Progenitor cell of endocrine pancreas (in vitro differentiated cells): ENCODE measurements at regions not wholly inside any gene's neighbourhood (a gene's known extent, or its start where the extent isn't known, plus 50 kb on each side); places are given as distances from the start of the nearest gene placed in this dataset.

Experiments
- DNase-seq: peaks from one replicate; pipeline ENCODE4 v3.0.0; 2021; ENCODE audit warnings: low spot score; ENCODE audit not compliant: unreplicated experiment
- H3K27ac Mint-ChIP-seq: 2 replicates; pipeline ENCODE4 v1.8.0; 2021; ENCODE audit warnings: mild to moderate bottlenecking, moderate library complexity, mixed read lengths
- H3K27me3 Mint-ChIP-seq: 2 replicates; pipeline ENCODE4 v1.8.0; 2021; ENCODE audit warnings: mixed read lengths
- H3K36me3 Mint-ChIP-seq: 2 replicates; pipeline ENCODE4 v1.8.0; 2022; ENCODE audit warnings: mixed read lengths; ENCODE audit not compliant: insufficient read depth
- H3K4me1 Mint-ChIP-seq: 2 replicates; pipeline ENCODE4 v1.8.0; 2021; ENCODE audit warnings: low read depth, mixed read lengths
- H3K4me3 Mint-ChIP-seq: 2 replicates; pipeline ENCODE4 v1.8.0; 2021; ENCODE audit warnings: low read depth, mild to moderate bottlenecking, moderate library complexity, mixed read lengths
- H3K9me3 Mint-ChIP-seq: 2 replicates; pipeline ENCODE4 v1.8.0; 2021; ENCODE audit warnings: low read depth, mixed read lengths
- CTCF ChIP-seq: fragments of 200-600 bp; sonication (generic); IDR thresholded peaks from one replicate; pipeline ENCODE4 v1.5.0; 2021; ENCODE audit warnings: antibody characterized with exemption, mild to moderate bottlenecking; ENCODE audit not compliant: unreplicated experiment

DNA sequence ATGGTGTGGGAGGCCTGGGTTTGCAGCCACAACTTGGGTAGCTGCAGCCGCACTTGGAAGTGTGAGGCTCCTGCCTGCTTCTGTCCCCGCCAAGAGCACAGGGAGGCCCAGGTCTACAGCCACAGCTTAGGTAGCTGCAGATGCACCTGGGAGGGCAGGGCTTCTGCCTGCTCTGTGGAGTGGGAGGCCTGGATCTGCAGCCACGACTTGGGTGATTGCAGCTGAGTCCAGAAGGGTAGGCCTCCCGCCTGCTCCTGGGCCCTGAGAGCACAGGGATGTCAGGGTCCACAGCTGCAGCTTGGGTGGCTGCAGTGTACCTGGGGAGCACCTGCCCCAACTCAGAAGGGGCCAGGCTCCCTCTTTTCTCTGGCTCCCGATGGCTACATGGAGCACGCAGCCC is 287.3 kb downstream of the AEBP2 start:
- no peak overlapping the region for H3K27ac Mint-ChIP-seq
- no peaks in the 10 kb centered on the region for H3K4me1 Mint-ChIP-seq
- peaks cover 9% of the 10 kb centered on the region for H3K9me3 Mint-ChIP-seq
- H3K27me3 Mint-ChIP-seq = no peaks in the 10 kb centered on the region
- H3K4me3 Mint-ChIP-seq = no peak overlapping the region
- no peak for DNase-seq
- H3K36me3 Mint-ChIP-seq = no peaks in the 10 kb centered on the region
- no peak for TF ChIP-seq CTCF

DNA sequence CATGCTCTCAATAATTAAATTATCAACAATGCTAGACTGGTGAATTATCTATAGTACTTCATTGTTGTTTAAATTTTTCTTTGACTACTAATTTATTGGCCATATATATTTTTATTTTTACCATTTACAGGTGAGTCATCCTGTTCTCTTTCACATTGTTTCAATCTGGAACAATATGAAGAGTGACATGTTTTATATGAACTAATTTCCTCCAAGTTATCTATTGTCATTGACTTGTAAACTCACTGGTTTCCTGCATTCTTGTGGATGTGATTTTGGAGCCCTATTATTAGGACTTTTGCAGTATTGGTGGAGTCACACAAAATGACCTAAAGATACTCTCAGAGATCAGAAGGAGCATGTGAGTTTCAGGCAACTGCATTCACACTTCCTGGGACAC is 297.7 kb downstream of the AEBP2 start:
- Mint-ChIP-seq H3K4me1 (peaks cover 8% of the 10 kb centered on the region), H3K4me3 (no peak overlapping the region), H3K36me3 (peaks cover 6% of the 10 kb centered on the region), H3K9me3 (peaks cover 13% of the 10 kb centered on the region), H3K27ac (no peak overlapping the region), H3K27me3 (no peaks in the 10 kb centered on the region)
- no peak for TF ChIP-seq CTCF
- no peak for DNase-seq

- peak; percentile 97 for TF ChIP-seq CTCF
- peaks cover 4% of the 10 kb centered on the region for H3K36me3 Mint-ChIP-seq
- DNase-seq = peak; percentile 37
- H3K27ac Mint-ChIP-seq = no peak overlapping the region
- peaks cover 9% of the 10 kb centered on the region for H3K9me3 Mint-ChIP-seq
- no peaks in the 10 kb centered on the region for H3K27me3 Mint-ChIP-seq
- peaks cover 10% of the 10 kb centered on the region for H3K4me1 Mint-ChIP-seq
- no peak overlapping the region for H3K4me3 Mint-ChIP-seq
These were observed 300.0 kb downstream of the AEBP2 start for GRCh38 chr12:19739195-19739776.

- Mint-ChIP-seq H3K27ac (no peak overlapping the region), H3K4me3 (no peak overlapping the region), H3K4me1 (peaks cover 11% of the 10 kb centered on the region), H3K36me3 (no peaks in the 10 kb centered on the region), H3K9me3 (no peaks in the 10 kb centered on the region), H3K27me3 (no peaks in the 10 kb centered on the region)
- TF ChIP-seq CTCF = no peak
- no peak for DNase-seq
These were observed 301.3 kb downstream of the AEBP2 start for GRCh38 chr12:19740472-19741131.

DNA sequence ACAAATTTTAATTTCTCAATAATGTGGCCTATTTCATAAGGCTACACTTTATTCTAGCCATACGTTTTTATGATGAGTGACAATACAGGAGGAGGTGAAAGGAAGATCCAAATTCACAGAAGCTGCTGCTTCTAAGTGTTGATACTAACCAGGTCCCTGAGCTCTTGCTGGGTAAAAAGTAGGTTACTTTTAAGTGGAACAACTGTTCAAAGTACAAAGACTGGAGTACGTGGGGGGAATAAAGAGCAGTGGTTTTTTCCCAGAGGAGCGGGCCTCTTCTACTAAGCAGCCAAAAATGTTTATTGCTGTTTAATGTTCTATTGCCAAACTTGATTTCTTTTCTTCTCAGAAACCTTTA is 301.8 kb downstream of the AEBP2 start:
- Mint-ChIP-seq H3K4me3 (no peak overlapping the region), H3K9me3 (peaks cover 3% of the 10 kb centered on the region), H3K36me3 (no peaks in the 10 kb centered on the region), H3K4me1 (peaks cover 11% of the 10 kb centered on the region), H3K27me3 (no peaks in the 10 kb centered on the region), H3K27ac (no peak overlapping the region)
- no peak for DNase-seq
- no peak for TF ChIP-seq CTCF
